Effector memory CD4-positive, alpha-beta T cell (primary cell): ENCODE measurements at regions not wholly inside any gene's neighbourhood (a gene's known extent, or its start where the extent isn't known, plus 50 kb on each side); places are given as distances from the start of the nearest gene placed in this dataset.
"Not testable (repeated sequence)": the region's sequence is repeated elsewhere in the genome, so short reads cannot be mapped to it uniquely, and the experiment has no call there.

Experiments used
- DNase-seq, 3 donors: peaks; one replicate each; pipeline ENCODE4 v3.0.0-alpha.2; 2020
- H3K27ac ChIP-seq: 2 replicates; pipeline ENCODE4 v1.7.0; 2013; ENCODE audit warnings: mild to moderate bottlenecking, low read length, moderate library complexity; ENCODE audit not compliant: insufficient read depth, poor library complexity, severe bottlenecking
- H3K27me3 ChIP-seq: replicated peaks from 2 replicates; pipeline ENCODE4 v1.7.0; 2013; ENCODE audit warnings: mild to moderate bottlenecking, low read length; ENCODE audit not compliant: insufficient read depth, control insufficient read depth, poor library complexity, severe bottlenecking
- H3K36me3 ChIP-seq: 2 replicates; pipeline ENCODE4 v1.7.0; 2013; ENCODE audit warnings: mild to moderate bottlenecking, low read length, moderate library complexity; ENCODE audit not compliant: control insufficient read depth, insufficient read depth
- H3K4me1 ChIP-seq: 2 replicates; pipeline ENCODE4 v1.7.0; 2013; ENCODE audit warnings: low read length, mild to moderate bottlenecking; ENCODE audit not compliant: control insufficient read depth, insufficient read depth, poor library complexity, severe bottlenecking
- H3K4me3 ChIP-seq: 2 replicates; pipeline ENCODE4 v1.7.0; 2013; ENCODE audit warnings: low read length, low read depth, mild to moderate bottlenecking; ENCODE audit not compliant: insufficient read depth, poor library complexity, severe bottlenecking
- H3K9me3 ChIP-seq: 2 replicates; pipeline ENCODE4 v1.7.0; 2013; ENCODE audit warnings: mild to moderate bottlenecking, low read length, moderate library complexity; ENCODE audit not compliant: control insufficient read depth

DNA sequence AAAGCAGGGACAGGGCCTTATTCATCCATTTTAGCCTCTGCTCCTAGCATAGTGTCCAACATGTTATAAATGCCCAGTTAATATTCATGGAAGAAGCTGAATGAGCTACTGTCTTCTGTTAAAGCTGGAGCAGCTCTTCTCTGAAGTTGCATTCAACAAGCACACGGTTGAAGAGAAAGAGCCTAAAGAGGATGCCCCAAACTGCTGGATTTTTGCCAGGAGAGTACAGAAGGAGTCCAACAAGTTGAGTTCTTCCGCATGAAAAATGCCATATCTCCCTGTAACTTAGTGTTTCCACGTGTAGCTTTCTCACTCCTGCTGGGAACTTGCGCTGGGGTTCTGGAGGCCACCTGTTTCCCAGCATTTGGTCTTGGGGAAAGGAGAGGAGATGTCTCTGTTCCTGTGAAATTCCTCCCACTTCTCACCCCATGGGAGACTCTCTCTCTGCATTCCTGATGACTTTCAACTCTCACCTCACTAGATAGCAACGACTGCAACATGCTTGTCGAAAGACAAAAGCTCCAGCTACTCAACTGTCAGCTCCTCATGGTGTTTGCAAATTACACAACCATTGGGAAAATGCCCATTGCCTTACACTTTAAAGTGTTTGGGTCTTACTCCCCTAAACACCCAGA lies 122.8 kb downstream of the KIF4B start:
- H3K27ac ChIP-seq, result no peak overlapping the region

DNA sequence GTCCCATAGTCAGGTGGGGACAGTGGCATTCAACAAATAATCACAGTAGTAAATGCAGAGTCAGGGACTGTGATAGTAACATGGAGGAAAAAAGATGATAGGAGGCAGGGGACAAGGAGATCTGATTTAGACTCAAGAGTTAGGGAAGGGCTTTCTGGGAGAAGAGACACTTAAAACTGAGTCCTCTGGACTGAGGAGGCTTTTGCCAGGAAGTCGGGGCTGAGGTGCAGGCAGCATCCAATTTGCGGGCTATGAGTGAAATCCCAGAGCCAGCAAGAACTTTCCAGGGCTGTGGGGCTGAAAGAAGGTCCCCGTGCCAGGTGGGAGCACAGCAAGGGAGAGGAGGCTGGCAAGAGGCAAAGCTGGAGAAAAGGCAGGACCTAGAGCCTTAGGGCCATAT lies 124.1 kb downstream of the KIF4B start:
- H3K27me3 ChIP-seq, result peaks cover 7% of the 10 kb centered on the region
- no peak overlapping the region for H3K4me3 ChIP-seq
- H3K9me3 ChIP-seq, result no peaks in the 10 kb centered on the region
- no peaks in the 10 kb centered on the region for H3K4me1 ChIP-seq
- H3K36me3 ChIP-seq, result no peaks in the 10 kb centered on the region
- H3K27ac ChIP-seq, result no peak overlapping the region
- DNase-seq, result no peak

More for the DNA sequence above, 122.8 kb downstream of the KIF4B start:
- no peaks in the 10 kb centered on the region for H3K4me1 ChIP-seq
- H3K9me3 ChIP-seq, result no peaks in the 10 kb centered on the region
- DNase-seq, result no peak
- peaks cover 7% of the 10 kb centered on the region for H3K27me3 ChIP-seq
- H3K36me3 ChIP-seq, result no peaks in the 10 kb centered on the region
- no peak overlapping the region for H3K4me3 ChIP-seq

DNA sequence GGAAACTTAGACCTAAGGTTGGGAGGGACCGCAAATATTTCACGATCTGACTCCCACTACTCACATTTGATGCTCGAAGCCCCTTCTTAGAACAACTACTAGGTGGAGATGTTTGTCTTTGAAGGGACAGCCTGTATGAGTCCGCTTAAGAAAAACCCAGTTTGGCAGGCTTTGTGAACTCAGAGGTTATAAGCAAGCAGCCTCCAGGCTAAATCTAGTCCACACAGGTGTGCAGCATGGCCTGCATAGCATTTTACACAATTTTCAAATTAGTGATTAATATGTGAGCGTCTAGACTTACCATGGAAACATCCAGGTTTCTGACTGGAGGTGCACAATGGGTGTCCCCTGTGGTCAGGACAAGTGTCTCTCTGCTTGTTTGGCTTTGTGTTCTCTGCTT lies 127.1 kb downstream of the KIF4B start:
- H3K27me3 ChIP-seq, result peaks cover 7% of the 10 kb centered on the region
- no peaks in the 10 kb centered on the region for H3K36me3 ChIP-seq

DNA sequence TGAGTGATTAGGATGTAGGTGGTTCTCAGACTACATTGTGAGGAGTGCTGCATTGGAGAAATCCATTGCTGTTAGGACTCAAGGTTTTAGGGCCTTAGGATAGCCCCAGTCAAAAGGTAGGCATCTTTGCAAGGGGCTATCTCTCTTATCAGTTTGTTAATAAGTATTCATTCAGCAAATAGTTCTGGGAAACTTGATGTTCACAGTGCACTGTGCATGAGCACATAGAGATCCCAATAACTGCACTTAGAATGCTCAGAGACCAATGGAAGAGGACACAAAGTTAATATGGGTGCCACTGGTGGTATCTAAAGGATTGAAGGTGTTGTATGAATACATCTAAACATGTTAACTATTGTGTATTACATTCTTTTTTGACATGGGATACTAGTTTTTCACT lies 131.4 kb downstream of the KIF4B start:
- Histone ChIP-seq H3K4me1 (no peaks in the 10 kb centered on the region), H3K36me3 (no peaks in the 10 kb centered on the region), H3K27ac (no peak overlapping the region), H3K9me3 (no peaks in the 10 kb centered on the region), H3K4me3 (no peak overlapping the region), H3K27me3 (no peaks in the 10 kb centered on the region)
- DNase-seq, result no peak

More for the DNA sequence above, 127.1 kb downstream of the KIF4B start:
- Histone ChIP-seq H3K4me3 (no peak overlapping the region), H3K27ac (no peak overlapping the region), H3K4me1 (no peaks in the 10 kb centered on the region), H3K9me3 (no peaks in the 10 kb centered on the region)
- DNase-seq, result no peak

DNA sequence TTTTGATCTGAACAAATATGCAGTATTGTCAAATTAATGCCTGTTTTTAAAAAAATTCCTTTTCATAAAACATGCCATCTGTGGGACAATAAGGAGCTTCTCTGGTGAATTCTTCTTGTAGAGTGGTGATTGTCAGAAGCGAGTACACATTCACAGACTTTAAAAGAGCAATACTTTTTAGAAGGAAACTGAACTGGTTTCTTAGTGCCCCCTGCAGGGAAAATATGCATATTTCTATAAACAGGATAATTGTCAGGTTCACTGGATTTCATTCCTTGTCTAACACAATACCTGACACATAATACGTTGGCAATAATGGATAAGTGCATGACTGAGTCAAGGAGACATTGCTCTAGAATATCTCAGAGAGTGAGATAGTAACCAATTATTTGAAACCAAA lies 133.7 kb downstream of the KIF4B start:
- Histone ChIP-seq H3K27me3 (no peaks in the 10 kb centered on the region), H3K4me3 (no peak overlapping the region)
- no peak for DNase-seq

DNA sequence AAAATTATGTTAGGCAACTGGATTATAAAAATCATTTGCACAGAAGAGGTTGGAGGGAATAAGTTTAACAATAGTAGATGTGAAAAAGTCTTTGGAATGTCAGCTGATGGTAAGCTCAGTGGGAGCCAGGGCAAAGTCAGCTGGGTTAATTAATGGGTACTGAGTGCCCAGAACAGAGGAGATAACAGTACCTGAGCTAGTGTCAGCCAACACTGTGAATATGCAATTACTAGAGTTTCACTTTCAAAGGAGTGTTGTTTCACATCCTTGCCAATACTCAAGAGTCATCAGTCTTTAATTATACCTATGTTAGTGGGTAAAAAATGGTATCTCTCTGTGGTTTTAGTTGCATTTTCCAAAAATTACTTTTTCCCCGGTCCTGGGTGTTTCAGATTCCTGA lies 135.1 kb downstream of the KIF4B start:
- Histone ChIP-seq H3K9me3 (no peaks in the 10 kb centered on the region), H3K36me3 (no peaks in the 10 kb centered on the region), H3K27ac (no peak overlapping the region)

More for the DNA sequence above, 133.7 kb downstream of the KIF4B start:
- Histone ChIP-seq H3K9me3 (no peaks in the 10 kb centered on the region), H3K4me1 (no peaks in the 10 kb centered on the region), H3K27ac (no peak overlapping the region), H3K36me3 (no peaks in the 10 kb centered on the region)

DNA sequence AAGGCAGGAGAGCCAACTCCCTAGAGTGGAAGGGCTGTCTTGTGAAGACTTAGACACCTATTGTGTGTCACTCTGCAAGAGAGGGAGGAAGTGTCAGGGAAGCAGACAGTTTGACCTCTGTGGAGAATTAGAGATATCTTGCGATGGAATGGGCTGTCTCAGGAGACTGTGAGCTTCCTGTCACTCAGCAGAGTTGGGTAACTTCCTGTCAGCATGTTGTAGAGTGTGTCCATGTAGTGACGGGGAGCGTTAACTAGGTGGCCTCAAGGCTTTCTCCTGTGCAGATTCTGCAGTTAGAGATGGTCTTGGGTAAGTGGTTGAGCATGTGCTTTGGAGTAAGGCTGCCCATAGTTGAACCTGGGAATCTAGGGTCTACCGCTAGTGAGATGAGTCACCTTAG lies 136.5 kb downstream of the KIF4B start:
- H3K36me3 ChIP-seq, result no peaks in the 10 kb centered on the region
- no peak overlapping the region for H3K4me3 ChIP-seq
- H3K9me3 ChIP-seq, result no peaks in the 10 kb centered on the region
- no peak for DNase-seq
- no peaks in the 10 kb centered on the region for H3K4me1 ChIP-seq
- H3K27ac ChIP-seq, result no peak overlapping the region
- no peaks in the 10 kb centered on the region for H3K27me3 ChIP-seq

More for the DNA sequence above, 135.1 kb downstream of the KIF4B start:
- no peaks in the 10 kb centered on the region for H3K4me1 ChIP-seq
- no peak overlapping the region for H3K4me3 ChIP-seq
- no peaks in the 10 kb centered on the region for H3K27me3 ChIP-seq
- DNase-seq, result no peak

DNA sequence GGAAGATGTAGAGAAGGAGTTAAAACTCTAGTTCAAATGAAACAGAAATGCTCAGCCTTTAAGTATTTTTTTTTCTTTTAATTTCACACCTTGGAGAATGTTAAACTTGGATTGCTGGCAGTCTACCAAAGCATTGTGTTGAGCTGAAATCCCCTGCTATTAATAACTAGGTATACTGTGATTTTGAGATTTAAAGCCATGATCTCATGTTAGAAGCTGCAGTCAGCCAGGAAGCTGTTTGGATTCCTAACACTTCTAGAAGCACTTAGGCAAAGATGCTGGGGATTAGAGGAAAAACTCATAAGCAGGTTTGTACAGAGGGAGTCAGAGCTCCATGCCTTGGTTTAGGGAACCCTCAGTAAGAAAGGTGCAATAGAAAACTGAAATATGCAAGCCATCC lies 141.4 kb downstream of the KIF4B start:
- H3K9me3 ChIP-seq, result no peaks in the 10 kb centered on the region
- H3K27ac ChIP-seq, result no peak overlapping the region
- no peaks in the 10 kb centered on the region for H3K27me3 ChIP-seq
- no peak for DNase-seq
- no peak overlapping the region for H3K4me3 ChIP-seq
- H3K4me1 ChIP-seq, result no peaks in the 10 kb centered on the region
- H3K36me3 ChIP-seq, result no peaks in the 10 kb centered on the region

DNA sequence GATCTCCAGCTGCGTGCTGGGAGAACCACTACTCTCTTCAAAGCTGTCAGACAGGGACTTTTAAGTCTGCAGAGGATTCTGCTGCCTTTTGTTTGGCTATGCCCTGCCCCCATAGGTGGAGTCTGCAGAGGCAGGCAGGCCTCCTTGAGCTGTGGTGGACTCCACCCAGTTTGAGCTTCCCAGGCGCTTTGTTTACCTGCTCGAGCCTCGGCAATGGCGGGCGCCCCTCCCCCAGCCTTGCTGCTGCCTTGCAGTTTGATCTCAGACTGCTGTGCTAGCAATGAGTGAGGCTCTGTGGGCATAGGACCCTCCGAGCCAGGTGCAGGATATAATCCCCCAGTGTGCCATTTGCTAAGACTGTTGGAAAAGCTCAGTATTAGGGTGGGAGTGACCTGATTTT lies 149.5 kb downstream of the KIF4B start:
- H3K27me3 ChIP-seq, H3K4me1 ChIP-seq, H3K9me3 ChIP-seq, H3K4me3 ChIP-seq, H3K36me3 ChIP-seq, DNase-seq, H3K27ac ChIP-seq: not testable (repeated sequence)

DNA sequence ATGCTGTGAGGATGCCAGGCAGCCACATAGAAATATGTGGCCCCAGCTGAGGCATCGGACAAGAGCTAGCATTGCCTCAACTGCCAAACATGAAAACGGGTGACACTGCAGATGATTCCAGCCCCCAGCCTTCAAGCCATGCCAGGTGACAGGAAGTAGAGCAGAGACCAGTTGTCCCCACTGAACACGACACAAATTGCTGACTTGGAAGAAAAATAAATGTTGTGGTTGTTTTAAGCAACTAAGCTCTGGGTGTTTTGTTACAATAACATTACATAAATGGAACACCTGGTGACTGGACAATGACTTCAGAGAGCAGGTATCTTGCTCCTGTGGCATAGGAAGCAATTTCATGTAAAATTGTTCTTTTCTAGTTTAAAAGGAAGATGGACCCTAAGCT lies 154.2 kb downstream of the KIF4B start:
- Histone ChIP-seq H3K36me3 (no peaks in the 10 kb centered on the region), H3K9me3 (no peaks in the 10 kb centered on the region), H3K27ac (no peak overlapping the region), H3K27me3 (no peaks in the 10 kb centered on the region), H3K4me3 (no peak overlapping the region), H3K4me1 (no peaks in the 10 kb centered on the region)
- no peak for DNase-seq
